AG09309 (cell line): ENCODE measurements at regions not wholly inside any gene's neighbourhood (a gene's known extent, or its start where the extent isn't known, plus 50 kb on each side); places are given as distances from the start of the nearest gene placed in this dataset.

Experiments used
- DNase-seq: peaks from one replicate; pipeline ENCODE4 v3.0.0-alpha.2; 2010; ENCODE audit warnings: low read depth
- H3K4me3 ChIP-seq: 2 replicates; pipeline ENCODE4 v1.5.1; 2011; ENCODE audit warnings: mild to moderate bottlenecking, low read depth, low read length, moderate library complexity; ENCODE audit not compliant: control insufficient read depth
- TF ChIP-seq, protein P1 (sequence below): IDR thresholded peaks from 2 replicates; pipeline ENCODE4 v1.5.1; 2011; ENCODE audit warnings: mild to moderate bottlenecking, low read depth, low read length, inconsistent platforms; ENCODE audit not compliant: insufficient read depth, control insufficient read depth; ENCODE audit errors: missing control alignments

GRCh38 chrX:38991656-38992440 is 190.6 kb downstream of the MID1IP1 start:
- DNase-seq = no peak
- TF ChIP-seq, protein P1, sequence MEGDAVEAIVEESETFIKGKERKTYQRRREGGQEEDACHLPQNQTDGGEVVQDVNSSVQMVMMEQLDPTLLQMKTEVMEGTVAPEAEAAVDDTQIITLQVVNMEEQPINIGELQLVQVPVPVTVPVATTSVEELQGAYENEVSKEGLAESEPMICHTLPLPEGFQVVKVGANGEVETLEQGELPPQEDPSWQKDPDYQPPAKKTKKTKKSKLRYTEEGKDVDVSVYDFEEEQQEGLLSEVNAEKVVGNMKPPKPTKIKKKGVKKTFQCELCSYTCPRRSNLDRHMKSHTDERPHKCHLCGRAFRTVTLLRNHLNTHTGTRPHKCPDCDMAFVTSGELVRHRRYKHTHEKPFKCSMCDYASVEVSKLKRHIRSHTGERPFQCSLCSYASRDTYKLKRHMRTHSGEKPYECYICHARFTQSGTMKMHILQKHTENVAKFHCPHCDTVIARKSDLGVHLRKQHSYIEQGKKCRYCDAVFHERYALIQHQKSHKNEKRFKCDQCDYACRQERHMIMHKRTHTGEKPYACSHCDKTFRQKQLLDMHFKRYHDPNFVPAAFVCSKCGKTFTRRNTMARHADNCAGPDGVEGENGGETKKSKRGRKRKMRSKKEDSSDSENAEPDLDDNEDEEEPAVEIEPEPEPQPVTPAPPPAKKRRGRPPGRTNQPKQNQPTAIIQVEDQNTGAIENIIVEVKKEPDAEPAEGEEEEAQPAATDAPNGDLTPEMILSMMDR = no peak
- no peak overlapping the region for H3K4me3 ChIP-seq

DNA sequence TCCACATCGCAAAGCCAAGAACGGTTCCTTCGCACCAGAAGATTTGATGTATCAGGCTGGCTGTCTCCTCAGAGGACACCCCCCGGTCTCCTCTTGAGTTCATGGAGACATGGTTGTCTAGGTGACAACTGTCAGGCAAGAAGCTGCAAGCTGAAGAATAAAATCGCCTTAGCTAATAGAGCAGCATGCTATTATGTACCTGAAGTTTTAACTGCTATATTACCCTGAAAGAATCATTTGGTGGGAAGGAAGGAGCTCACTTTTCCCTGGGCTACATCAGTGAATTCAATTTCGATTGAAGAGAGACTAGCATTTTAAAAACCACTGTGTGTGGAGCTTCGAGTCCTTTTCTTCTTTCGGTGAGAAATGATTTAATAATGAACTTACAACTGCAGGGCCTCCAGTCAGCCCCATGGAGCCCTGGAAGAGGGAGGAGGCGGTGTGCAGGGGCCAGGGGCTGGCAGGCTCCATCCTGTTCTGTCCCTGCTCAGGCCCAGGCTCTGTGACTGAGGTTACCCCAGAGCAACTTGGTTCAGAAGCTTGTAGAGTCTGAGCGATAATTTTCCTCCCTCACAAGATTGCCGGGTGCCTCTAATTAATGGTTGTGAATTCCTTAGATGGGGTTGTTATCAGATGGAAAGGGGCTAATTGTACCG is 191.3 kb downstream of the MID1IP1 start:
- TF ChIP-seq, protein P1 = no peak
- no peak overlapping the region for H3K4me3 ChIP-seq
- no peak for DNase-seq

DNA sequence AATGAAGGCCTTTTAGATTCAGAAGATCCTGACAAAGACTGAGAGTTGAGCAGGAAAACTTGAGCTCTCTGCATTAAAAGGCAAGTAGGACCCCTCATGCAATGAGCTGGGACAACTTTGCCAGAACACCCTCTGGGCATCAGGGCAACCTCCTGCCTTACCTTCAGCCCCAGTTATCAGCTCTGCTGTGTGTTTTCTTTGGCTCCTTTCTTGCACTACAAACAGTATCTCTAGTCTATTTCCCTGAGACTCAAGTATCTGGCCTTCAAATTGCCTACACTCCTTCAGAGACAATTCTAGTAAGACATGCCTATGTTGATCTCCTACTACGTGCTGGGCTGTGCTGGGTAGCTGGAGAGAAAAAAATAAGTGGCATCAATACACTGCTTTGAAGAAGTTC is 192.2 kb downstream of the MID1IP1 start:
- no peak overlapping the region for H3K4me3 ChIP-seq
- no peak for DNase-seq
- TF ChIP-seq, protein P1 = no peak

GRCh38 chrX:38999099-38999498 is 197.8 kb downstream of the MID1IP1 start:
- no peak for DNase-seq
- TF ChIP-seq, protein P1 = no peak
- no peak overlapping the region for H3K4me3 ChIP-seq

- H3K4me3 ChIP-seq = no peak overlapping the region
- DNase-seq = no peak
- TF ChIP-seq, protein P1 = no peak
These were observed 198.9 kb downstream of the MID1IP1 start for GRCh38 chrX:38999967-39000745.

DNA sequence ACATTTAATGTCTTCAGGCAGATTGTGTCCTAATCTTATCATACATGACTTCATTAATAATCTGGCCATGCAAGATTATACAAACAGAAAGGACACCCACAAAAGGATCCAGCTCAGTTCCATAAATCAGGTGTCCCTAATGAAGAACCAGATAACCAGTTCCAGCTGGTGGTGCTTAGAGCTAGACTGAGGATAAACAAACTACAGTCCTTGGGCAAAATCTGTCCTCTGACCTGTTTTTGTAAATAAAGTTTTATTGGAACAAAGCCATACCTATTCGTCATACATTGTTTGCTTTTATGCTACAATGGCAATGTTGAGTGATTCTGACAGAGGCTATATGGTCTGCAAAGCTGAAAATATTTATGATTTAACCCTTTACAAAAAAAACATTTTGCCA is 199.5 kb downstream of the MID1IP1 start:
- no peak for DNase-seq
- H3K4me3 ChIP-seq = no peak overlapping the region
- TF ChIP-seq, protein P1 = no peak
